CD14-positive monocyte (primary cell): ENCODE measurements at regions not wholly inside any gene's neighbourhood (a gene's known extent, or its start where the extent isn't known, plus 50 kb on each side); places are given as distances from the start of the nearest gene placed in this dataset.
A peak's percentile ranks its signal among the peaks of the same experiment; 100 is the strongest.
"Not testable (repeated sequence)": the region's sequence is repeated elsewhere in the genome, so short reads cannot be mapped to it uniquely, and the experiment has no call there.

ENCODE experiments used
- DNase-seq, 3 donors: peaks; one replicate each; pipeline ENCODE4 v3.0.0-alpha.2; 2011 to 2022
- H2AFZ ChIP-seq: 2 replicates; pipeline ENCODE4 v1.6.0; 2012; ENCODE audit warnings: mild to moderate bottlenecking, low read depth, low read length, inconsistent platforms; ENCODE audit not compliant: insufficient read depth, poor library complexity, severe bottlenecking
- H3K27ac ChIP-seq, 2 donors: 1 replicate in 1 of 2; 2 replicates in 1 of 2; pipeline ENCODE4 v1.5.1; 2012 to 2013; ENCODE audit warnings: low read length in 2 of 2, control low read depth in 1 of 2, inconsistent platforms in 1 of 2, low read depth in 1 of 2, mild to moderate bottlenecking in 1 of 2
- H3K27me3 ChIP-seq, 2 donors: one replicate each; pipeline versions ENCODE4 v1.6.0 to v1.6.1; 2011 to 2013; ENCODE audit warnings: low read length in 2 of 2; ENCODE audit not compliant: control insufficient read depth in 2 of 2, insufficient read depth in 2 of 2
- H3K36me3 ChIP-seq, 2 donors: replicated peaks in 1 of 2; 1 replicate in 1 of 2; 2 replicates in 1 of 2; pipeline versions ENCODE4 v1.5.1 to v1.6.1; 2012 to 2013; ENCODE audit warnings: low read length in 2 of 2, control low read depth in 1 of 2, inconsistent platforms in 1 of 2, mild to moderate bottlenecking in 1 of 2; ENCODE audit not compliant: insufficient read depth in 2 of 2, control insufficient read depth in 1 of 2
- H3K4me1 ChIP-seq, 2 donors: 1 replicate in 1 of 2; 2 replicates in 1 of 2; pipeline versions ENCODE4 v1.5.1 to v1.6.1; 2012 to 2013; ENCODE audit warnings: low read length in 2 of 2, control low read depth in 1 of 2, inconsistent platforms in 1 of 2, mild to moderate bottlenecking in 1 of 2, moderate library complexity in 1 of 2; ENCODE audit not compliant: insufficient read depth in 2 of 2, control insufficient read depth in 1 of 2
- H3K4me2 ChIP-seq: replicated peaks from 2 replicates; pipeline ENCODE3; 2012; ENCODE audit warnings: low read length, moderate library complexity, mild to moderate bottlenecking; ENCODE audit not compliant: poor library complexity, severe bottlenecking; ENCODE audit errors: extremely low read depth
- H3K4me3 ChIP-seq, 3 experiments: fragments of 200-600 bp in 1 of 3; sonication (generic) in 1 of 3; replicated peaks in 1 of 3; 1 replicate in 2 of 3; 2 replicates in 1 of 3; pipeline ENCODE4 v1.5.1; 2011 to 2013; ENCODE audit warnings: low read length in 3 of 3, mild to moderate bottlenecking in 3 of 3, control low read depth in 2 of 3, low read depth in 2 of 3, inconsistent platforms in 1 of 3, moderate library complexity in 1 of 3
- H3K79me2 ChIP-seq: 2 replicates; pipeline ENCODE4 v1.6.0; 2012; ENCODE audit warnings: mild to moderate bottlenecking, control low read depth, inconsistent platforms, low read length, moderate library complexity; ENCODE audit not compliant: insufficient read depth
- H3K9ac ChIP-seq: 2 replicates; pipeline ENCODE4 v1.6.0; 2017; ENCODE audit warnings: low read length, mild to moderate bottlenecking; ENCODE audit not compliant: insufficient read depth, poor library complexity, severe bottlenecking
- H3K9me3 ChIP-seq, 2 donors: replicated peaks in 1 of 2; 1 replicate in 1 of 2; 2 replicates in 1 of 2; pipeline versions ENCODE4 v1.5.1 to v1.6.1; 2012 to 2013; ENCODE audit warnings: low read length in 2 of 2, control low read depth in 1 of 2; ENCODE audit not compliant: control insufficient read depth in 1 of 2, insufficient read depth in 1 of 2
- H4K20me1 ChIP-seq: 2 replicates; pipeline ENCODE4 v1.6.0; 2012; ENCODE audit warnings: mild to moderate bottlenecking, low read length, control low read depth, moderate library complexity; ENCODE audit not compliant: insufficient read depth
- H3K27ac Mint-ChIP-seq, 7 donors: one replicate each; pipeline ENCODE4 v1.8.0; 2020; ENCODE audit warnings: mild to moderate bottlenecking in 7 of 7, mixed read lengths in 7 of 7, moderate library complexity in 6 of 7, inconsistent platforms in 2 of 7
- H3K27me3 Mint-ChIP-seq, 3 donors: one replicate each; pipeline ENCODE4 v1.8.0; 2021 to 2022; ENCODE audit warnings: low read depth in 3 of 3, mild to moderate bottlenecking in 3 of 3, mixed read lengths in 3 of 3, moderate library complexity in 3 of 3, inconsistent platforms in 1 of 3
- H3K36me3 Mint-ChIP-seq, 2 donors: one replicate each; pipeline ENCODE4 v1.8.0; 2020; ENCODE audit warnings: mixed read lengths in 2 of 2, inconsistent platforms in 1 of 2, mild to moderate bottlenecking in 1 of 2
- H3K4me1 Mint-ChIP-seq: one replicate; pipeline ENCODE4 v1.8.0; 2020; ENCODE audit warnings: mild to moderate bottlenecking, mixed read lengths
- H3K4me3 Mint-ChIP-seq, 2 donors: one replicate each; pipeline ENCODE4 v1.8.0; 2020; ENCODE audit warnings: mild to moderate bottlenecking in 2 of 2, mixed read lengths in 2 of 2, moderate library complexity in 1 of 2
- H3K9me3 Mint-ChIP-seq, 7 donors: one replicate each; pipeline ENCODE4 v1.8.0; 2020 to 2022; ENCODE audit warnings: mixed read lengths in 7 of 7, mild to moderate bottlenecking in 6 of 7, moderate library complexity in 6 of 7, inconsistent platforms in 2 of 7
- CTCF ChIP-seq: fragments of 200-600 bp; IDR thresholded peaks from one replicate; pipeline ENCODE4 v1.8.0; 2022; ENCODE audit warnings: antibody characterized with exemption, mild to moderate bottlenecking
- WGBS: methylation state at CpG from one replicate; pipeline ENCODE4 v1.1.5; 2013; ENCODE audit warnings: missing lambda C conversion rate; ENCODE audit not compliant: insufficient coverage; 5-methylcytosine and 5-hydroxymethylcytosine counted together
- intact Hi-C, 2 donors: fragments of 100-400 bp; cut with micrococcal nuclease; formaldehyde crosslinking; loops; one replicate each; pipeline versions ENCODE4 v1.15.0 to v1.15.1; 2023

GRCh38 chr6:137811916-137812553 is 55.0 kb upstream of the TNFAIP3 start:
- Mint-ChIP-seq H3K27me3 (peaks cover 0 to 2% (median 1%) of the 10 kb centered on the region in 3 donors), H3K4me1 (peaks cover 32% of the 10 kb centered on the region), H3K36me3 (no peaks in the 10 kb centered on the region), H3K9me3 (peaks cover 0 to 5% (median under 1%) of the 10 kb centered on the region in 7 donors), H3K4me3 (peak overlapping the region; percentile 5 to 81), H3K27ac (peak overlapping the region; percentile 98 to 99 (median 99))
- Histone ChIP-seq H3K27ac (peak overlapping the region; percentile 80 to 97), H3K9ac (peak overlapping the region; percentile 70), H3K9me3 (no peaks in the 10 kb centered on the region), H3K36me3 (no peaks in the 10 kb centered on the region), H3K4me1 (peaks cover 31 to 40% of the 10 kb centered on the region in 2 donors), H3K4me2 (peak overlapping the region; percentile 50), H4K20me1 (no peaks in the 10 kb centered on the region), H2AFZ (no peak overlapping the region), H3K27me3 (no peaks in the 10 kb centered on the region), H3K4me3 (peak overlapping the region in 1 of 3 experiments; percentile 10), H3K79me2 (no peaks in the 10 kb centered on the region)
- intact Hi-C loops = loop anchor here (5.0 kb wide), 3 partner anchors 35 to 55 kb away; partner anchors contain the start of gene TNFAIP3 (in 2 of the 2)
- no peak for TF ChIP-seq CTCF
- peak; percentile 72 to 93 (median 91) for DNase-seq
- WGBS = 14% methylated on average over 1 of the region's 6 CpGs

- Histone ChIP-seq H3K27ac (no peak overlapping the region), H3K27me3 (no peaks in the 10 kb centered on the region), H2AFZ (no peak overlapping the region), H3K4me1 (peaks cover 31 to 46% of the 10 kb centered on the region in 2 donors), H4K20me1 (no peaks in the 10 kb centered on the region), H3K9me3 (no peaks in the 10 kb centered on the region), H3K4me2 (no peak overlapping the region), H3K79me2 (no peaks in the 10 kb centered on the region), H3K36me3 (no peaks in the 10 kb centered on the region), H3K4me3 (no peak overlapping the region), H3K9ac (no peak overlapping the region)
- TF ChIP-seq CTCF = no peak
- Mint-ChIP-seq H3K27me3 (peaks cover 0 to 2% (median 1%) of the 10 kb centered on the region in 3 donors), H3K9me3 (peaks cover 0 to 3% (median 0%) of the 10 kb centered on the region in 7 donors), H3K36me3 (no peaks in the 10 kb centered on the region), H3K4me1 (peaks cover 37% of the 10 kb centered on the region), H3K27ac (no peak overlapping the region), H3K4me3 (no peak overlapping the region)
- intact Hi-C loops = loop anchor here (5.0 kb wide), 3 partner anchors 34 to 54 kb away; partner anchors contain the start of gene TNFAIP3 (in 2 of the 2)
- DNase-seq = peak in 1 of 3 donors; percentile 74
- WGBS = 40% methylated on average over 1 of the region's 4 CpGs
Observed at GRCh38 chr6:137813308-137813970, 53.6 kb upstream of the TNFAIP3 start.

- H4K20me1 ChIP-seq, H3K79me2 ChIP-seq, H3K27ac ChIP-seq, H3K4me3 ChIP-seq, H3K36me3 Mint-ChIP-seq, H3K9me3 ChIP-seq, H3K4me2 ChIP-seq, DNase-seq, H3K9ac ChIP-seq, H3K27ac Mint-ChIP-seq, H2AFZ ChIP-seq, H3K4me3 Mint-ChIP-seq, H3K36me3 ChIP-seq, H3K9me3 Mint-ChIP-seq, H3K27me3 ChIP-seq, H3K27me3 Mint-ChIP-seq: not testable (repeated sequence)
- H3K4me1 ChIP-seq = peaks cover 31 to 46% of the 10 kb centered on the region in 2 donors
- WGBS = no CpG with 5 or more reads among the region's 3 CpGs
- intact Hi-C loops = loop anchor here (5.0 kb wide), 3 partner anchors 33 to 53 kb away; partner anchors contain the start of gene TNFAIP3 (in 2 of the 2)
- peaks cover 37% of the 10 kb centered on the region for H3K4me1 Mint-ChIP-seq
Observed at GRCh38 chr6:137814030-137814429, 53.0 kb upstream of the TNFAIP3 start.
